ENCODE measurements at regions not wholly inside any gene's neighbourhood (a gene's known extent, or its start where the extent isn't known, plus 50 kb on each side); places are given as distances from the start of the nearest gene placed in this dataset.

DNA sequence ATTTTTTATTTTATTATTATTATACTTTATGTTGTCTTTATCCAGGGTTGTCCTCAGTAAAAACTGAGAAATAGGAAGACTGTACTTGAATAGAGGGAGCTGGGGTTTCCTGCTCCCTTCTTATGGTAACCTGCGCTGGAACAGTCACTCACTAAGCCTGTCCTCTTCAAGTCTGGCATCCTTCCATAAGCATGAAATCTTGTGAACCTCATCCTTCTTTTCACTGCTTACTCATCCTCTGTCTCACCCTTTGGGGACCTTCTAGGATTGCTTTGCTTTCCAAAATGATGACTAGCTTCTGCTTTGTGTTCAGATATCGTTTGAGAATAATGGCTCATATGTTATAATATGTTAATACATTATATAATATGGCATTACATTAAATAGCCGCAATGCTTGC, 90.6 kb downstream of the C6orf118 start:
- H4K20me1 ChIP-seq (ENCODE audit: insufficient read depth, low read length), result no peaks in the 10 kb centered on the region
- no peak overlapping the region for H2AFZ ChIP-seq (ENCODE audit: low read length)
- no TSS peak for BruUV-seq (replicated peaks)
- ATAC-seq (no peak), DNase-seq (ENCODE audit: low spot score) (no peak), FAIRE-seq (no peak)
- H3K27ac ChIP-seq (ENCODE audit: extremely low read length, insufficient read depth, low read length), result no peak overlapping the region
- H3K9me3 ChIP-seq (ENCODE audit: low read length), result peaks cover 86% of the 10 kb centered on the region
- no peak overlapping the region for H3K9ac ChIP-seq (ENCODE audit: insufficient read depth, low read depth, low read length)
- H3K36me3 ChIP-seq (replicated peaks in 1 of 2; ENCODE audit: control insufficient read depth in 1 of 2, insufficient read depth in 2 of 2, low read length in 2 of 2), result no peaks in the 10 kb centered on the region
- H3K4me2 ChIP-seq (ENCODE audit: low read depth, low read length), result no peak overlapping the region
- intact Hi-C loops (cut with micrococcal nuclease; ENCODE audit: unreplicated experiment), result no loop called here
- ChIA-PET POLR2A (no interaction called here), CTCF (ENCODE audit: low intra/inter-chr PET ratio, low total read pairs) (no interaction called here)
- in situ Hi-C loops (cut with HindIII; ENCODE audit: extremely low pct_ligation_motif_present, low pct_unique_long_range_greater_than_20kb), result no loop called here
- no peaks in the 10 kb centered on the region for H3K79me2 ChIP-seq (ENCODE audit: insufficient read depth, low read length)
- no peaks in the 10 kb centered on the region for H3K4me1 ChIP-seq (ENCODE audit: insufficient read depth, low read length)
- H3K27me3 ChIP-seq (ENCODE audit: control insufficient read depth in 1 of 2, insufficient read depth in 2 of 2, low read length in 2 of 2), result no peaks in the 10 kb centered on the region
- 2% methylated on average over 3 of the region's 3 CpGs for WGBS (ENCODE audit: low lambda C conversion rate)
- H3K4me3 ChIP-seq (replicated peaks in 1 of 3; ENCODE audit: insufficient read depth in 1 of 3, low read depth in 2 of 3, low read length in 3 of 3), result no peak overlapping the region
- TF ChIP-seq AHR (CRISPR knock-in tag; IDR thresholded peaks at IDR 0.05), result no peak
- no peak for TF ChIP-seq MZF1 (CRISPR knock-in tag; IDR thresholded peaks at IDR 0.05; ENCODE audit: borderline replicate concordance)
- no peak for TF ChIP-seq ZNF468 (CRISPR knock-in tag; IDR thresholded peaks at IDR 0.05)
- TF ChIP-seq ZNF441 (CRISPR knock-in tag; IDR thresholded peaks at IDR 0.05; ENCODE audit: borderline replicate concordance), result no peak
- TF ChIP-seq ZEB1 (IDR thresholded peaks at IDR 0.05; ENCODE audit: insufficient replicate concordance, low read depth), result no peak
- TF ChIP-seq ETV5 (CRISPR knock-in tag; IDR thresholded peaks at IDR 0.05; ENCODE audit: borderline replicate concordance), result no peak
- no peak for TF ChIP-seq XBP1 (CRISPR knock-in tag; IDR thresholded peaks at IDR 0.05)

GRCh38 chr6:165206798-165207197, 102.6 kb downstream of the C6orf118 start:
- in situ Hi-C loops (cut with HindIII; ENCODE audit: extremely low pct_ligation_motif_present, low pct_unique_long_range_greater_than_20kb), result no loop called here
- WGBS (ENCODE audit: low lambda C conversion rate), result 7% methylated on average over 2 of the region's 2 CpGs
- Histone ChIP-seq H3K9ac (ENCODE audit: insufficient read depth, low read depth, low read length) (no peak overlapping the region), H3K79me2 (ENCODE audit: insufficient read depth, low read length) (no peaks in the 10 kb centered on the region), H2AFZ (ENCODE audit: low read length) (no peak overlapping the region), H4K20me1 (ENCODE audit: insufficient read depth, low read length) (no peaks in the 10 kb centered on the region), H3K27ac (ENCODE audit: extremely low read length, insufficient read depth, low read length) (no peak overlapping the region), H3K36me3 (replicated peaks in 1 of 2; ENCODE audit: control insufficient read depth in 1 of 2, insufficient read depth in 2 of 2, low read length in 2 of 2) (no peaks in the 10 kb centered on the region), H3K4me3 (replicated peaks in 1 of 3; ENCODE audit: insufficient read depth in 1 of 3, low read depth in 2 of 3, low read length in 3 of 3) (no peak overlapping the region), H3K27me3 (ENCODE audit: control insufficient read depth in 1 of 2, insufficient read depth in 2 of 2, low read length in 2 of 2) (no peaks in the 10 kb centered on the region), H3K4me1 (ENCODE audit: insufficient read depth, low read length) (no peaks in the 10 kb centered on the region), H3K9me3 (ENCODE audit: low read length) (peaks cover 93% of the 10 kb centered on the region), H3K4me2 (ENCODE audit: low read depth, low read length) (no peak overlapping the region)
- POLR2A ChIA-PET, result no interaction called here
- DNase-seq (ENCODE audit: low spot score), result no peak
- FAIRE-seq, result no peak
- intact Hi-C loops (cut with micrococcal nuclease; ENCODE audit: unreplicated experiment), result no loop called here
- no TSS peak for BruUV-seq (replicated peaks)
- CTCF ChIA-PET (ENCODE audit: low intra/inter-chr PET ratio, low total read pairs), result no interaction called here
- no peak for ATAC-seq
- no peak for TF ChIP-seq HNRNPK (IDR thresholded peaks at IDR 0.05; ENCODE audit: low read depth, low read length, poor library complexity, severe bottlenecking)
- TF ChIP-seq NFE2 (CRISPR knock-in tag; IDR thresholded peaks at IDR 0.05), result no peak
- no peak for TF ChIP-seq SUZ12 (IDR thresholded peaks at IDR 0.05; ENCODE audit: low read depth, low read length)
- TF ChIP-seq MXD4 (CRISPR knock-in tag; IDR thresholded peaks at IDR 0.05), result no peak
- TF ChIP-seq THAP9 (CRISPR knock-in tag; IDR thresholded peaks at IDR 0.05; ENCODE audit: borderline replicate concordance), result no peak
- no peak for TF ChIP-seq CEBPZ (IDR thresholded peaks at IDR 0.05; ENCODE audit: low read length)
- no peak for TF ChIP-seq ETV5 (CRISPR knock-in tag; IDR thresholded peaks at IDR 0.05; ENCODE audit: borderline replicate concordance)
- TF ChIP-seq SIX4 (CRISPR knock-in tag; IDR thresholded peaks at IDR 0.05), result no peak
- TF ChIP-seq HMG20A (CRISPR knock-in tag; IDR thresholded peaks at IDR 0.05; ENCODE audit: borderline replicate concordance), result no peak

All from HepG2 (cell line).